ENCODE measurements at regions not wholly inside any gene's neighbourhood (a gene's known extent, or its start where the extent isn't known, plus 50 kb on each side); places are given as distances from the start of the nearest gene placed in this dataset.

DNA sequence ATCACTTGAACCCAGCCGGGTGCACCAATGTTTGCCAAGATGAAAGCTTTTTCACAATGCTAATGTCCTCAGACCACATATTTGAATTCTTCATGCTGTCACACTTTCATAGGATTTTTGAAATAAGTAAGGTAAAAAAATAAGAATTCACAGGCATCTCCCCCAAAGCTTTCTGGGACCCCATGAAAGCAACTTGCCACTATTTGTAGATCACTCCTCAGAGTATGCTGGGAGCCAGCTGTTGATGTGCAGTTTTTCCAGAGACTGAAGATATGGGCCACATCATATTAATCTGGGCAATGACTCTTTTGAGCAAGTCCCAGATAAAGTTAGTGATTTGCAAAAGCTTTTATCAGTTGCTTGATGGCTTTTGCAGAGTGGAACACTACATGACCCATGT lies 507.9 kb downstream of the RASEF start:
- DNase-seq (ENCODE audit: low read depth), result no peak
- H3K4me3 ChIP-seq (ENCODE audit: low read depth, low read length), result no peak overlapping the region
- TF ChIP-seq, protein P1, sequence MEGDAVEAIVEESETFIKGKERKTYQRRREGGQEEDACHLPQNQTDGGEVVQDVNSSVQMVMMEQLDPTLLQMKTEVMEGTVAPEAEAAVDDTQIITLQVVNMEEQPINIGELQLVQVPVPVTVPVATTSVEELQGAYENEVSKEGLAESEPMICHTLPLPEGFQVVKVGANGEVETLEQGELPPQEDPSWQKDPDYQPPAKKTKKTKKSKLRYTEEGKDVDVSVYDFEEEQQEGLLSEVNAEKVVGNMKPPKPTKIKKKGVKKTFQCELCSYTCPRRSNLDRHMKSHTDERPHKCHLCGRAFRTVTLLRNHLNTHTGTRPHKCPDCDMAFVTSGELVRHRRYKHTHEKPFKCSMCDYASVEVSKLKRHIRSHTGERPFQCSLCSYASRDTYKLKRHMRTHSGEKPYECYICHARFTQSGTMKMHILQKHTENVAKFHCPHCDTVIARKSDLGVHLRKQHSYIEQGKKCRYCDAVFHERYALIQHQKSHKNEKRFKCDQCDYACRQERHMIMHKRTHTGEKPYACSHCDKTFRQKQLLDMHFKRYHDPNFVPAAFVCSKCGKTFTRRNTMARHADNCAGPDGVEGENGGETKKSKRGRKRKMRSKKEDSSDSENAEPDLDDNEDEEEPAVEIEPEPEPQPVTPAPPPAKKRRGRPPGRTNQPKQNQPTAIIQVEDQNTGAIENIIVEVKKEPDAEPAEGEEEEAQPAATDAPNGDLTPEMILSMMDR (IDR thresholded peaks at IDR 0.05; ENCODE audit: control insufficient read depth, extremely low read depth, insufficient read depth), result no peak

DNA sequence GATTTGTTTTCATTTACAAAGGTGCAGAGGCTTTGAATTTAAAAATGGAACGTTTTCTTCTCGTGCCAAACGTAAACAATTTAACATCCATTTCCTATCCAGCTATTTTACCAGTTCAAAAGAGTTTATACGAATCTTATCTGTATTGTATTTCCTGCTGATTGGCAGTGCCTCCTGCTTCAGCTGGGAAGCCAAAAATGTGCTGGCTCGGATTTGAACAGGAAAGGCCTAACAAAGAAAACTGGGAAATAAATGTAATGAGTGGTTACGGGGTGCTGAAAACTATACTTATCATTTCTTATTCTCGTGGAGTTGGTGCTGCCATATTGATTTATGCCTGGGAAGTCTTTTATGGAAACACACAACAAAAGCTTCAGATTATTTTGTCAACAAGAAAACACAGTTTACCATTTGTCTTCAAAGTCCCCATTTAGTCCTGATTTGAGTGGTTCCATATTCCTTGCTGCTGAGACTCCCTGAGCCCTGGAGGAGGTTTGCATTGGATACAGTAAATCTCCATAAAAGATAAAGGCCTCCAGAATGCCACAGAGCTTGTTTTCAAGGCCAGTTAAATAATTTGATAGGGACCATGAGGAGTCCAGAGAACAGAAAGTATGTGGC lies 507.4 kb downstream of the RASEF start:
- no peak overlapping the region for H3K4me3 ChIP-seq (ENCODE audit: low read depth, low read length)
- TF ChIP-seq, protein P1 (IDR thresholded peaks at IDR 0.05; ENCODE audit: control insufficient read depth, extremely low read depth, insufficient read depth), result no peak
- DNase-seq (ENCODE audit: low read depth), result peak; percentile 31

DNA sequence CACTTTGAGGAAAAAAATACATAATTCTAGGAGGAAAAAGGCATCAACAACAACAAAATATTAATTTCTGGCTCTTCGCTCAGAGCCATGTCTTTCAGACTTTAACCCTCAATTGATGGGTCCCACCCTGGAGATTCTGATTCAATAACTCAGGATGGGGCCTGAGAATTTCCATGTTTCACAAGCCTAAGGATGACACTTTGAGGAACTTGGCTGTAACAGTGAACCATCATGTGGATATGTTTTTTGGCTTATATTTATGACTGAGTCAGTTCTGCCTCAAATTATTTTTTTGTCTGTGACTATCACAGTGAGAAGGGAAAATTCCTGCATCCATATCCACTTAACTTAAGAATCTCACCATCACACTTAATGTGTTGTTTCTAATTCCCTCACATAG lies 504.6 kb downstream of the RASEF start:
- TF ChIP-seq, protein P1 (IDR thresholded peaks at IDR 0.05; ENCODE audit: control insufficient read depth, extremely low read depth, insufficient read depth), result no peak
- DNase-seq (ENCODE audit: low read depth), result no peak
- no peak overlapping the region for H3K4me3 ChIP-seq (ENCODE audit: low read depth, low read length)

DNA sequence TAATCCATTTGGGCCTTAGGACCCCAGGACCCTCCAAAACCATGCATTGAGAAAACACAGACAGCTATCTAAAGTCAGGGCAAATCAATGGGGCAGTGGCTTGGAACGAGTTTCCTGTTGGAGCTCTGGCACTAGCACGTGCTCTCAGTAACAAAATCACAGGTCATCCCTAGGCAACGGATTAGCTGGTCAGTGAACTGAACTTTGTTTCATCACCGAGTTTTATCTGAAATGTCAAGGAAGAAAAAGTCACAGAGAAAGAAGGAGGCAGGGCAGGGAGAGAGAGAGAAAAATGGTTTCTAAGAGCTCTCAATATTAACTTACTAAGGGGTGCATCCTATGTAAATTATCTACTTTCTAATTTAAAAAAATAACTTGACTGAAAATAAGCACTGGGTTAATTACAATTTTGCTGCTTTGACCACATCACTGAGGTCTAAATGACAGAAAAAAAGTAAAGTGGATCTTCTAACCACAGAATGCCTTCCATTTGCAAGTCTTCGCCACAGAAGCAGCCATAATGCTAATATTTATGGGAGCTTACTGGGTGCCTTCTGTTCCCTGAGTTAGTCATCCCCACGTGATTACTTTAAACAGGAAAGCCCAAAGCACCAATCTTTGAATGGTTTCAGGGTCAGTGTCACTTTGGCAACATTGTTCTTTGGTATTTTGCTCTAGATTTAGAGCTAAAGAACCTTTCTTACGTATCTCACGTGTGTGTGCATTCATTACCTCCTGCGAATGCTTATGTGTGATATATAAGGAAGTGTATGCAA lies 503.9 kb downstream of the RASEF start:
- H3K4me3 ChIP-seq (ENCODE audit: low read depth, low read length), result no peak overlapping the region
- TF ChIP-seq, protein P1 (IDR thresholded peaks at IDR 0.05; ENCODE audit: control insufficient read depth, extremely low read depth, insufficient read depth), result no peak
- DNase-seq (ENCODE audit: low read depth), result no peak

DNA sequence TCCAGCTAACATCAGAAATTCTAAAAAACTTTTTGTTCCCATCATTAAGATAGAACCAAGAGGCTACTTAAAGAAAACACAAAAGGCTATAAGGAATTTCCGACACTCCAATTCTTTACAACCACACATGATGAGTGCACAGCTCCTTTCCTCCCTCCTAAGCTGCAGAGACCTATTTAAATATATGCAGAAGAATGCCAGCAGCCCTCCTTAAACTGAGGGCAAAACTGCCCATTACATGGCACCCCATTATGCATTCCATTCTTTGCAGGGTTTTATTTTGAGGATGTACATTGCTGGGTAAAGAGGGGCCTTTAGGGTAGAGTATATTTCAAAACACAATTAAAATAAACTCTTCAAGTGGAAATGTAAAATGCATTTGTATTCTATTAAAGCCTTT lies 502.9 kb downstream of the RASEF start:
- TF ChIP-seq, protein P1 (IDR thresholded peaks at IDR 0.05; ENCODE audit: control insufficient read depth, extremely low read depth, insufficient read depth), result no peak
- no peak for DNase-seq (ENCODE audit: low read depth)

DNA sequence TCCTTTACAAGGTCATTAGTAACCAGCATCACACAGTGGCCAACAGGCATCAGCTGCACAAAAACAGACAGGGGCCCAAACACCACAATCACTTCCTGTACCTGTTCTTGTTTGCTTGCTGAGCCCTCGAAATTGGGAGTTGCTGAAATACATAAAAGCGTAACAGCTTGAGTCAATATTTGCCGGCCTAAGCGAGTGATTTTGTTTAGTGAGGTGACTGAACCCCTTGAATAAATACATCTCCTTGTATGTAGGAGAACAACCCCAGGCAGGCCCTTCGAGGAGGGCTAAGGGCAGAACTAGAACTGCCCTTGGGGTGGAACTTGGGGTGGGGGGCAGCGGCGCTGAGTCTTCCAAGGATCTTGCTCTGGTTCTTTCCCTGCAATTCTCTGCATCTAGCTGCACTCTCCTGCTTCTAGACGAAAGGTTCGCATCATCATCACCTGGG lies 502.5 kb downstream of the RASEF start:
- H3K4me3 ChIP-seq (ENCODE audit: low read depth, low read length), result no peak overlapping the region
- TF ChIP-seq, protein P1 (IDR thresholded peaks at IDR 0.05; ENCODE audit: control insufficient read depth, extremely low read depth, insufficient read depth), result peak; percentile 29; the same call in 1 of the 2 replicates
- DNase-seq (ENCODE audit: low read depth), result peak; percentile 88

More for the DNA sequence above, 502.9 kb downstream of the RASEF start:
- H3K4me3 ChIP-seq (ENCODE audit: low read depth, low read length), result no peak overlapping the region
